Mucosa of descending colon (tissue), 3 donors: ENCODE measurements at regions not wholly inside any gene's neighbourhood (a gene's known extent, or its start where the extent isn't known, plus 50 kb on each side); places are given as distances from the start of the nearest gene placed in this dataset.
A peak's percentile ranks its signal among the peaks of the same experiment; 100 is the strongest.

ENCODE experiments used
- ATAC-seq: fragments of 200-7000 bp; cut with Tn5 transposase; one replicate; pipeline ENCODE4 v1.9.1; 2020; ENCODE audit warnings: mild to moderate bottlenecking, moderate library complexity
- DNase-seq, 3 donors: peaks; one replicate each; pipeline ENCODE4 v3.0.0-alpha.2; 2020
- H3K36me3 ChIP-seq: fragments of 200-600 bp; one replicate; pipeline ENCODE4 v1.8.0; 2021; ENCODE audit warnings: low read depth, mild to moderate bottlenecking
- H3K4me1 ChIP-seq: fragments of 200-600 bp; one replicate; pipeline ENCODE4 v1.8.0; 2021; ENCODE audit warnings: low read depth, mild to moderate bottlenecking
- H3K4me3 ChIP-seq: fragments of 200-600 bp; one replicate; pipeline ENCODE4 v1.8.0; 2021; ENCODE audit warnings: mild to moderate bottlenecking
- H3K9me3 ChIP-seq: fragments of 200-600 bp; one replicate; pipeline ENCODE4 v1.8.0; 2021; ENCODE audit warnings: mild to moderate bottlenecking
- CTCF ChIP-seq: fragments of 200-600 bp; IDR thresholded peaks from one replicate; pipeline ENCODE4 v1.8.0; 2022; ENCODE audit warnings: antibody characterized with exemption, mild to moderate bottlenecking
- intact Hi-C, 2 donors: fragments of 100-400 bp; cut with DNase I in 1 of 2; cut with micrococcal nuclease in 1 of 2; formaldehyde crosslinking; loops; one replicate each; pipeline versions ENCODE4 v1.11.0 to v1.11.1; 2022; cut with DNase I, micrococcal nuclease
- donor health status: DM: no; HTN: no; CAD: no; lungs with moderate emphysema.
- donor health status: DM: no; HTN: no; CAD: no.
- donor health status: DM: no; HTN: yes; CAD: no.

DNA sequence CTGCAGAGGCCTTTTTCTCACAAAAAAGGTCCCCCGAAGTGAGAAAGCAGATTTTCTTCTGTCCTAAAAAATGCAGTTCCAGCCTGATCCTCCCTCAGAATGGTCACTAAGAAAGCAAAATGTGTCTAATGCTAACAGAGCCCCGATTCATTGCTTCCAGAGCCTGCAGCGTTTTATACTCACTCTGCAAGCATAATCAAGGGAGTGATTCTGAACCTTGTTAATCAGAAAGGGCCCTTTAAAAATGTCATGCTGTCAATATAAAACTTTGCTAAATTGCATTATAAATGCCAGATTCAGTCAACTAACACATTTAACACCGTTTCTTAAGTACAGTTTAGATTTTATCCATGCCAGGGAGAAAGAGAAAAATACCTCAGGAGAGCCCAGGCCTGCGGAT lies 202.8 kb downstream of the CD83 start:
- intact Hi-C loops: no loop called here
- Histone ChIP-seq H3K36me3 (no peaks in the 10 kb centered on the region), H3K4me3 (no peak overlapping the region), H3K4me1 (no peaks in the 10 kb centered on the region), H3K9me3 (no peaks in the 10 kb centered on the region)
- no peak for DNase-seq
- no peak for ATAC-seq
- no peak for TF ChIP-seq CTCF

DNA sequence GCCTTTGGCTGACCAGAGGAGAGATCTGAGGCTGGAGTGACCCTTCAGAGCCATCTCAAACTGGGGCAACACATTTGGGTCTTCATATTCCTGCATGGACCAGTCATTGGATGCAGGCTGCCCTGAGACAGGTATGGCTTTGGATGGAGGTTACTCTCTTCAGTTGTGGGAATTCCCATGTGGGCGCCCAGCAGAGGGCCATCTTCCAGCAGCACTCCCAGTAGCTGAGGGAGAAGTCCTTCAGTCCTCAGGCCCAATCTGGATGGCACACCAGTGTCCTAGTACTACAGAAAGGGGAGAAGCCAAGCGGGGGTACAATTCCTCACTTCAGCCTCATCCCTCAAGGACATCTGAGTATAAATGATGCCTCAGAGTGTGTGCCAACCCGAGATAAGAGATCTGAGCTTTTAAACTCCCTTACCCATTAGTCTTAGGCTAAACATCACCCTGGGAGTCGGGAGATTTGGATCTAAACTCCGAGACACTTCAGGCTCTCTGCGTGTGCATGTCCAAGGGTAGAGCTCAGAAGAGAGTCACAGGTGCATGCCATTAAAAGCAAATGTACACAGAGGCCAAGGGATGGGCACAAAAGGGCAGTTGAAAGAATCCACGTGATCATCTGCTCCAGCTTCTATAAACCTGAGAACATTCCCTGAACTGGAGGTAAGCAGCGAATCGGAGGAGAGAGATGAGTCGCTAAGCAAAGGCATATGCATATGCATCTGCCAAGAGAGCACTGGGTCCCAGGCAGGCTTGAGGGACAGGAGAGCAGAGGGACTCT lies 204.6 kb downstream of the CD83 start:
- ATAC-seq (peak; percentile 82), DNase-seq (peak in 2 of 3 donors; percentile 58 to 65)
- no peaks in the 10 kb centered on the region for H3K36me3 ChIP-seq
- H3K4me3 ChIP-seq: no peak overlapping the region
- no peaks in the 10 kb centered on the region for H3K4me1 ChIP-seq
- intact Hi-C loops: no loop called here
- no peak for TF ChIP-seq CTCF
- no peaks in the 10 kb centered on the region for H3K9me3 ChIP-seq

- Histone ChIP-seq H3K9me3 (no peaks in the 10 kb centered on the region), H3K36me3 (no peaks in the 10 kb centered on the region), H3K4me3 (no peak overlapping the region), H3K4me1 (no peaks in the 10 kb centered on the region)
- intact Hi-C loops: no loop called here
- peak; percentile 9 for ATAC-seq
- no peak for TF ChIP-seq CTCF
- DNase-seq: no peak
Observed at GRCh38 chr6:14322841-14323240, 205.3 kb downstream of the CD83 start.

GRCh38 chr6:14326774-14327173 lies 209.2 kb downstream of the CD83 start:
- ATAC-seq: no peak
- no peak for DNase-seq
- intact Hi-C loops: no loop called here
- no peaks in the 10 kb centered on the region for H3K36me3 ChIP-seq
- TF ChIP-seq CTCF: no peak
- no peaks in the 10 kb centered on the region for H3K4me1 ChIP-seq
- no peaks in the 10 kb centered on the region for H3K9me3 ChIP-seq
- no peak overlapping the region for H3K4me3 ChIP-seq

- no peaks in the 10 kb centered on the region for H3K36me3 ChIP-seq
- ATAC-seq: no peak
- no peaks in the 10 kb centered on the region for H3K9me3 ChIP-seq
- no peaks in the 10 kb centered on the region for H3K4me1 ChIP-seq
- DNase-seq: no peak
- H3K4me3 ChIP-seq: no peak overlapping the region
- TF ChIP-seq CTCF: no peak
- intact Hi-C loops: no loop called here
Observed at GRCh38 chr6:14328163-14328562, 210.6 kb downstream of the CD83 start.
